Loucy (cell line): ENCODE measurements at regions not wholly inside any gene's neighbourhood (a gene's known extent, or its start where the extent isn't known, plus 50 kb on each side); places are given as distances from the start of the nearest gene placed in this dataset.

ENCODE experiments used
- H2AFZ ChIP-seq: fragments of 200-600 bp; sonication (generic); 2 replicates; pipeline ENCODE4 v1.6.0; 2016; ENCODE audit warnings: antibody characterized with exemption, mild to moderate bottlenecking, low read length, moderate library complexity
- H3F3A ChIP-seq: fragments of 200-600 bp; 2 replicates; pipeline ENCODE4 v1.6.0; 2016; ENCODE audit warnings: antibody characterized with exemption, low read depth, mild to moderate bottlenecking
- H3K27me3 ChIP-seq: fragments of 200-600 bp; sonication (generic); 2 replicates; pipeline ENCODE4 v1.6.1; 2014; ENCODE audit warnings: low read length, mild to moderate bottlenecking; ENCODE audit not compliant: insufficient read depth, poor library complexity, severe bottlenecking
- H3K36me3 ChIP-seq: fragments of 200-600 bp; sonication (generic); 2 replicates; pipeline ENCODE4 v1.6.1; 2016; ENCODE audit warnings: low read length; ENCODE audit not compliant: insufficient read depth
- H3K4me1 ChIP-seq: fragments of 200-600 bp; sonication (generic); 2 replicates; pipeline ENCODE4 v1.5.1; 2014; ENCODE audit warnings: low read length, mild to moderate bottlenecking; ENCODE audit not compliant: insufficient read depth, poor library complexity, severe bottlenecking
- H3K4me2 ChIP-seq: fragments of 200-600 bp; sonication (generic); 2 replicates; pipeline ENCODE4 v1.6.0; 2014; ENCODE audit warnings: antibody characterized with exemption, low read length, low read depth, mild to moderate bottlenecking; ENCODE audit not compliant: poor library complexity, severe bottlenecking
- H3K4me3 ChIP-seq: fragments of 200-600 bp; sonication (generic); 2 replicates; pipeline ENCODE4 v1.5.1; 2014; ENCODE audit warnings: low read length, mild to moderate bottlenecking, mixed read lengths; ENCODE audit not compliant: poor library complexity, severe bottlenecking
- H3K79me2 ChIP-seq: fragments of 200-600 bp; sonication (generic); 2 replicates; pipeline ENCODE4 v1.6.1; 2014; ENCODE audit warnings: low read length; ENCODE audit not compliant: insufficient read depth
- H3K9ac ChIP-seq: fragments of 200-600 bp; sonication (generic); 2 replicates; pipeline ENCODE4 v1.6.0; 2014; ENCODE audit warnings: mild to moderate bottlenecking, low read depth, low read length, moderate library complexity; ENCODE audit not compliant: poor library complexity, severe bottlenecking
- H3K9me2 ChIP-seq: fragments of 200-600 bp; sonication (generic); replicated peaks from 2 replicates; pipeline ENCODE4 v1.6.1; 2016; ENCODE audit warnings: low read depth, low read length, mixed read lengths
- H3K9me3 ChIP-seq: fragments of 200-600 bp; sonication (generic); 2 replicates; pipeline ENCODE4 v1.6.1; 2014; ENCODE audit warnings: mild to moderate bottlenecking, antibody characterized with exemption, low read length, low read depth; ENCODE audit not compliant: insufficient read depth
- H4K20me1 ChIP-seq: fragments of 200-600 bp; sonication (generic); 2 replicates; pipeline ENCODE4 v1.6.0; 2014; ENCODE audit warnings: antibody characterized with exemption, low read length, mild to moderate bottlenecking; ENCODE audit not compliant: insufficient read depth, poor library complexity, severe bottlenecking
- CTCF ChIP-seq: fragments of 200-600 bp; sonication (generic); conservative IDR thresholded peaks from 2 replicates; pipeline ENCODE4 v1.5.1; 2014; ENCODE audit warnings: mild to moderate bottlenecking, antibody characterized with exemption, low read length
- EZH2phosphoT487 ChIP-seq: fragments of 200-600 bp; IDR thresholded peaks from 2 replicates; pipeline ENCODE4 v1.6.1; 2018; ENCODE audit warnings: antibody characterized with exemption, mild to moderate bottlenecking, moderate library complexity, borderline replicate concordance

GRCh38 chr6:148169706-148170105 is 172.9 kb upstream of the SASH1 start:
- H3K79me2 ChIP-seq: no peaks in the 10 kb centered on the region
- no peaks in the 10 kb centered on the region for H3K9me3 ChIP-seq
- no peak overlapping the region for H2AFZ ChIP-seq
- no peaks in the 10 kb centered on the region for H3F3A ChIP-seq
- no peak overlapping the region for H3K9ac ChIP-seq
- H4K20me1 ChIP-seq: no peaks in the 10 kb centered on the region
- H3K9me2 ChIP-seq: no peaks in the 10 kb centered on the region
- no peak overlapping the region for H3K4me2 ChIP-seq
- no peaks in the 10 kb centered on the region for H3K36me3 ChIP-seq
- H3K27me3 ChIP-seq: no peaks in the 10 kb centered on the region
- H3K4me3 ChIP-seq: no peak overlapping the region
- no peaks in the 10 kb centered on the region for H3K4me1 ChIP-seq
- TF ChIP-seq EZH2phosphoT487 (no peak), CTCF (no peak)

- H3K4me2 ChIP-seq: no peak overlapping the region
- H4K20me1 ChIP-seq: no peaks in the 10 kb centered on the region
- H3F3A ChIP-seq: no peaks in the 10 kb centered on the region
- no peaks in the 10 kb centered on the region for H3K36me3 ChIP-seq
- H3K9ac ChIP-seq: no peak overlapping the region
- H3K9me3 ChIP-seq: no peaks in the 10 kb centered on the region
- H3K9me2 ChIP-seq: no peaks in the 10 kb centered on the region
- no peaks in the 10 kb centered on the region for H3K4me1 ChIP-seq
- H3K79me2 ChIP-seq: no peaks in the 10 kb centered on the region
- H2AFZ ChIP-seq: no peak overlapping the region
- H3K27me3 ChIP-seq: no peaks in the 10 kb centered on the region
- TF ChIP-seq CTCF: no peak
- no peak for TF ChIP-seq EZH2phosphoT487
- H3K4me3 ChIP-seq: no peak overlapping the region
Measured at GRCh38 chr6:148170286-148170685, 172.4 kb upstream of the SASH1 start.

GRCh38 chr6:148173548-148173947 is 169.1 kb upstream of the SASH1 start:
- no peak overlapping the region for H2AFZ ChIP-seq
- H3K4me1 ChIP-seq: no peaks in the 10 kb centered on the region
- no peaks in the 10 kb centered on the region for H3F3A ChIP-seq
- no peaks in the 10 kb centered on the region for H3K9me3 ChIP-seq
- no peaks in the 10 kb centered on the region for H3K27me3 ChIP-seq
- H3K4me3 ChIP-seq: no peak overlapping the region
- H4K20me1 ChIP-seq: no peaks in the 10 kb centered on the region
- no peaks in the 10 kb centered on the region for H3K79me2 ChIP-seq
- no peaks in the 10 kb centered on the region for H3K36me3 ChIP-seq
- H3K9me2 ChIP-seq: no peaks in the 10 kb centered on the region
- H3K4me2 ChIP-seq: no peak overlapping the region
- TF ChIP-seq CTCF: no peak
- TF ChIP-seq EZH2phosphoT487: no peak
- no peak overlapping the region for H3K9ac ChIP-seq
